B cell (primary cell): ENCODE measurements at regions not wholly inside any gene's neighbourhood (a gene's known extent, or its start where the extent isn't known, plus 50 kb on each side); places are given as distances from the start of the nearest gene placed in this dataset.

ENCODE experiments used
- ATAC-seq: fragments of 200-7000 bp; cut with Tn5 transposase; one replicate; pipeline ENCODE4 v1.10.0; 2021; ENCODE audit warnings: low read depth, mild to moderate bottlenecking, moderate number of reproducible peaks, moderate library complexity
- CTCF ChIA-PET: fragments of 350-600 bp; sonication (Branson Sonifier 250); formaldehyde crosslinking; loops from one replicate; lab custom pipeline; 2021; ENCODE audit warnings: antibody characterized with exemption, inconsistent platforms; lab: Charles Lee
- POLR2A ChIA-PET: fragments of 350-600 bp; sonication (Branson Sonifier 250); formaldehyde crosslinking; loops from one replicate; lab custom pipeline; 2021; ENCODE audit warnings: antibody characterized with exemption; lab: Charles Lee
- DNase-seq: peaks from one replicate; pipeline ENCODE4 v3.0.0; 2013
- H2AFZ ChIP-seq: 2 replicates; pipeline ENCODE4 v1.6.1; 2012; ENCODE audit warnings: mild to moderate bottlenecking, low read depth, low read length; ENCODE audit not compliant: insufficient read depth, poor library complexity, severe bottlenecking
- H3K27ac ChIP-seq, 2 donors: 1 replicate in 1 of 2; 2 replicates in 1 of 2; pipeline ENCODE4 v1.5.1; 2012 to 2013; ENCODE audit warnings: low read length in 2 of 2, mild to moderate bottlenecking in 2 of 2, moderate library complexity in 1 of 2
- H3K27me3 ChIP-seq, 4 experiments: fragments of 200-600 bp in 1 of 4; sonication (generic) in 1 of 4; replicated peaks in 1 of 4; 1 replicate in 2 of 4; 2 replicates in 2 of 4; pipeline versions ENCODE4 v1.6.1 to v1.7.0; 2013 to 2016; ENCODE audit warnings: low read length in 3 of 4, mild to moderate bottlenecking in 2 of 4, mixed read lengths in 1 of 4, moderate library complexity in 1 of 4; ENCODE audit not compliant: insufficient read depth in 4 of 4, control insufficient read depth in 3 of 4; ENCODE audit errors: control extremely low read depth in 1 of 4
- H3K36me3 ChIP-seq, 2 experiments: replicated peaks in 1 of 2; 1 replicate in 1 of 2; 2 replicates in 1 of 2; pipeline versions ENCODE4 v1.6.1 to v1.7.1; 2013; ENCODE audit warnings: low read length in 1 of 2; ENCODE audit not compliant: insufficient read depth in 2 of 2, control insufficient read depth in 1 of 2; ENCODE audit errors: control extremely low read depth in 1 of 2, extremely low read depth in 1 of 2
- H3K4me1 ChIP-seq, 2 donors: fragments of 200-600 bp in 1 of 2; sonication (generic) in 1 of 2; 1 replicate in 1 of 2; 2 replicates in 1 of 2; pipeline versions ENCODE4 v1.5.1 to v1.6.1; 2013 to 2017; ENCODE audit warnings: low read length in 2 of 2; ENCODE audit not compliant: control insufficient read depth in 2 of 2, insufficient read depth in 2 of 2
- H3K4me2 ChIP-seq: replicated peaks from 2 replicates; pipeline ENCODE3; 2012; ENCODE audit warnings: mild to moderate bottlenecking, low read depth, low read length; ENCODE audit not compliant: poor library complexity, severe bottlenecking
- H3K4me3 ChIP-seq, 5 experiments: fragments of 200-600 bp in 1 of 5; sonication (generic) in 1 of 5; 1 replicate in 3 of 5; 2 replicates in 2 of 5; pipeline versions ENCODE4 v1.5.1 to v1.7.0; 2011 to 2016; ENCODE audit warnings: low read length in 4 of 5, mild to moderate bottlenecking in 4 of 5, low read depth in 2 of 5, control low read depth in 1 of 5, moderate library complexity in 1 of 5; ENCODE audit not compliant: insufficient read depth in 1 of 5; ENCODE audit errors: control extremely low read depth in 1 of 5, extremely low read depth in 1 of 5
- H3K79me2 ChIP-seq: fragments of 200-600 bp; sonication (generic); one replicate; pipeline ENCODE4 v1.6.0; 2016; ENCODE audit warnings: low read length; ENCODE audit not compliant: control insufficient read depth, insufficient read depth
- H3K9ac ChIP-seq: fragments of 200-600 bp; sonication (generic); 2 replicates; pipeline ENCODE4 v1.6.1; 2017; ENCODE audit warnings: mild to moderate bottlenecking, low read length, moderate library complexity
- H3K9me3 ChIP-seq, 3 donors: one replicate each; pipeline versions ENCODE4 v1.6.1 to v1.7.1; 2013; ENCODE audit warnings: low read length in 2 of 3; ENCODE audit not compliant: control insufficient read depth in 2 of 3, insufficient read depth in 1 of 3; ENCODE audit errors: control extremely low read depth in 1 of 3
- H4K20me1 ChIP-seq: 2 replicates; pipeline ENCODE4 v1.6.0; 2012; ENCODE audit warnings: mild to moderate bottlenecking, low read length; ENCODE audit not compliant: insufficient read depth, control insufficient read depth, poor library complexity, severe bottlenecking
- H3K27ac Mint-ChIP-seq: one replicate; pipeline ENCODE4 v1.8.0; 2021; ENCODE audit warnings: mixed read lengths
- H3K27me3 Mint-ChIP-seq: one replicate; pipeline ENCODE4 v1.8.0; 2021; ENCODE audit warnings: mixed read lengths
- H3K4me1 Mint-ChIP-seq: one replicate; pipeline ENCODE4 v1.8.0; 2021; ENCODE audit warnings: mixed read lengths
- H3K4me3 Mint-ChIP-seq: one replicate; pipeline ENCODE4 v1.8.0; 2021; ENCODE audit warnings: mixed read lengths
- H3K9me3 Mint-ChIP-seq: one replicate; pipeline ENCODE4 v1.8.0; 2022; ENCODE audit warnings: mixed read lengths; ENCODE audit not compliant: insufficient read depth
- CTCF ChIP-seq: fragments of 200-600 bp; IDR thresholded peaks from one replicate; pipeline ENCODE4 v1.8.0; 2022; ENCODE audit warnings: antibody characterized with exemption, mild to moderate bottlenecking
- EZH2 ChIP-seq: IDR thresholded peaks from 2 replicates; pipeline ENCODE4 v1.6.1; 2012; ENCODE audit warnings: borderline replicate concordance, low read depth, mild to moderate bottlenecking, moderate library complexity, low read length; ENCODE audit not compliant: insufficient read depth, poor library complexity, severe bottlenecking
- WGBS: methylation state at CpG from one replicate; pipeline ENCODE4 v1.1.5; 2013; ENCODE audit warnings: missing lambda C conversion rate; ENCODE audit not compliant: insufficient coverage; 5-methylcytosine and 5-hydroxymethylcytosine counted together
- intact Hi-C: fragments of 100-400 bp; cut with micrococcal nuclease; formaldehyde crosslinking; loops from one replicate; pipeline ENCODE4 v1.10.0; 2022

GRCh38 chr5:74309050-74309449 lies 331.5 kb downstream of the ENC1 start:
- Mint-ChIP-seq H3K4me1 (no peaks in the 10 kb centered on the region), H3K4me3 (no peak overlapping the region), H3K9me3 (no peaks in the 10 kb centered on the region), H3K27me3 (peaks cover 14% of the 10 kb centered on the region), H3K27ac (no peak overlapping the region)
- Histone ChIP-seq H3K36me3 (no peaks in the 10 kb centered on the region), H3K9me3 (no peaks in the 10 kb centered on the region), H3K4me3 (no peak overlapping the region), H4K20me1 (no peaks in the 10 kb centered on the region), H3K79me2 (no peaks in the 10 kb centered on the region), H2AFZ (no peak overlapping the region), H3K4me1 (no peaks in the 10 kb centered on the region), H3K27ac (no peak overlapping the region), H3K27me3 (peaks cover 0 to 7% (median 2%) of the 10 kb centered on the region in 4 experiments), H3K9ac (no peak overlapping the region), H3K4me2 (no peak overlapping the region)
- no peak for ATAC-seq
- TF ChIP-seq EZH2, result no peak
- TF ChIP-seq CTCF, result no peak
- POLR2A ChIA-PET, result no interaction called here
- no peak for DNase-seq
- intact Hi-C loops, result no loop called here
- CTCF ChIA-PET, result no interaction called here

GRCh38 chr5:74306845-74307244 lies 333.7 kb downstream of the ENC1 start:
- Mint-ChIP-seq H3K27ac (no peak overlapping the region), H3K27me3 (no peaks in the 10 kb centered on the region), H3K9me3 (no peaks in the 10 kb centered on the region), H3K4me1 (no peaks in the 10 kb centered on the region), H3K4me3 (no peak overlapping the region)
- Histone ChIP-seq H3K9ac (no peak overlapping the region), H4K20me1 (no peaks in the 10 kb centered on the region), H3K9me3 (no peaks in the 10 kb centered on the region), H3K27me3 (peaks cover 0 to 7% (median 2%) of the 10 kb centered on the region in 4 experiments), H2AFZ (no peak overlapping the region), H3K79me2 (no peaks in the 10 kb centered on the region), H3K4me1 (no peaks in the 10 kb centered on the region), H3K36me3 (no peaks in the 10 kb centered on the region), H3K4me2 (no peak overlapping the region), H3K27ac (no peak overlapping the region), H3K4me3 (no peak overlapping the region)
- intact Hi-C loops, result no loop called here
- POLR2A ChIA-PET, result no interaction called here
- DNase-seq (no peak), ATAC-seq (no peak)
- no peak for TF ChIP-seq CTCF
- no peak for TF ChIP-seq EZH2
- CTCF ChIA-PET, result no interaction called here
- no CpG with 5 or more reads among the region's 2 CpGs for WGBS
